ENCODE measurements at regions not wholly inside any gene's neighbourhood (a gene's known extent, or its start where the extent isn't known, plus 50 kb on each side); places are given as distances from the start of the nearest gene placed in this dataset.

DNA sequence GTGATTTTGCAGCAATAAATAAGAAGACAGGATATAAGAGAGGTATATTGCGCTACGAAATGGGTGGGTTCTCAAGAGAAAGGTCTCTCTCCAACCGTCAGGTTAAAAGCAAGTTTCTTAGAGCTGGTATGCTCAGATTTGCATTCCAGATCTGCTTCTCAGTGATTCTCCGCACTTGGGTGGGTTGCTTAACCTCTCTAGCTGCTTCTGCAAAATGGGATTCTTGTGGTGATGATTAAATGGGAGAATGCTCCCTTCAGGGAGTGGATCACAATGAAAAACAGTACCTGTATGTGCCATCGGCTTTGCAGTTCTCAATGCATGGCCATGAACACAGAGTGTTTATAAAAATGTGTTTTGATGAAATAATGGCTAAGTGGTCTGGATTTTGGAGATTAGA lies 477.7 kb downstream of the TNS1 start:
- DNase-seq (ENCODE audit: low read depth), result no peak

DNA sequence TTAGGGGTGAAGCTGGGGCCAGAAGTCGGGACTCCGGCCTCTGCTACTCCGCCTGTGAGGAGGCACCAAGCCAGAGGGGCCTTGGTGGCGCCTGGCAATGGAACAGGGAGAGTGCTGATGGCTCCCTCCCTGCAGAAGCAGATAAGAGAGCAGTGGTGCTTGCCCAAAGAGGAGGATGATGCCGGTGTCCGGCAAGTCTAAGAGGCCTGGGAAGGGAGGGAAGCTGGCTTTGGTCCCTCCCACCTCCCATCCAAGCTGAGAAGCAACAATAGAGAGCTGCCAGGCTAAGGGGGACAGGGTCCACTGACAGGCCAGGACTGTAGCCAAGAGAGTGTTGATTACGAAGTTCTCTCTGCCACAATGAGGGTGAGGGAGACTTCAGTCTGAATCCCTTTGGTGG lies 479.5 kb downstream of the TNS1 start:
- DNase-seq (ENCODE audit: low read depth), result no peak

DNA sequence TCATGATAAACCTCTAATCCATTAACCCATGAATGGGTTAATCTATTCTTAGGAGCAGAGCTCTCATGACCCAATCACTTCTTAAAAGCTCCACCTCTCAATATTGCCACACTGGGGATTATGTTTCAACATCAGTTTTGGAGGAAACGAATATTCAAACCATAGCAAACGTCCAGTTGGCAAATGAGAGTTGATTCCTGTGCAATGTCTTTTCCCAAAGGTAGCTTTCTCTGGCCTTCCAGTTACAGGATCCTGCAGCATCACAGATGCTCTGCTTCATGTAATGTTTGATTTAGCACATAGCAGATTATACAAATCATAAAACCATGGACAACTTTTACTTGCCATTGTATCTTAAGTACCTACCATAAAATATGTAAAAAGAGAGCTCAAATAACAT lies 481.0 kb downstream of the TNS1 start:
- no peak for DNase-seq (ENCODE audit: low read depth)

DNA sequence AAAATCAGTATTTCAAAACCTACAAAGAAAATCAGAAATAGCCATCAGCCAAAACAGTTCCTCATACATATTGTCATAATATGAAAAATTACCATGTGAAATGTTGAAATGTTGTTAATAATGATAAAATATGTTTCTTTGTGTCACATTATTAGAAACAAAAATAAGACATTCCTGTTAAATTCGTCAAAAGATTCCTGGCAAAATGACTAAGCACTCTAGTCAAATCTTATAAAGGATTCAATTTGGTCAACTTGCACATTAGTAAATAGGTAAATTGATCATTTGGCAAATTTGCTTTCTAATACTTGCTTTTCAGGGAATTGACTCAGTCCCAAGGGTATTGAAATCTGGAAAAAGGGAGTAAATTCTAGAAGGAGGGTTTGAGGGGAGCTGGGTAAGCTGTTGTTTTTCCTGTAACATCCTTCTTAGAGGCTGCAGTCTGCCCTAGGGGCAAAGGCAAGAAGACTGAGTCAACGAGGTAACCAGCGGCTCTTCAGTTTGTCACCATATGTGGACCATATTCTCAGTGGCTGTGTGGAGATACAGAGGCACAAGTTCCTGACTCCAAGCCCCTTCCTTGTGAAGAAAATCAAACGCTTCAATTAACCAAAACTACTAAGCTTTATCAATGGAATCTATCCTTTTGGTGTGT lies 482.3 kb downstream of the TNS1 start:
- DNase-seq (ENCODE audit: low read depth), result no peak

DNA sequence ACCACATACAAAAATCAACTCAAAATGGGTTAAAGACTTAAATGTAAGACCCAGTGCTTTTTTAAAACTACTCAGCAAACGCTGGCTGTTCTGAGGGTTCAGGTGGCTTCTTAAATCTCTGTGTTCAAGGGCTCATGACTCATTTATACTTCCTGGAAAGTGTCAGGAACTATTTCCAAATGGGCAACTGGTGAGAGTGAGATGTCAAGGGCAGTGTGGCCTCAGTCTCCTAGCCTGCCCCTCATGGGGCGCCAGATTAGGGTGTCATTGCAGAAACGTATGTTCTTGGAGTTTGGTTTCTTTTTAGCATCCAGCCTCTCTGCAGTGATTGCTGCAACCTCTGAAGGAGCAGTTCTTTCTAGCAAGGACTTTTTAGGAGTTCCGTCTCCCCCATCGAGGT lies 485.4 kb downstream of the TNS1 start:
- no peak for DNase-seq (ENCODE audit: low read depth)

DNA sequence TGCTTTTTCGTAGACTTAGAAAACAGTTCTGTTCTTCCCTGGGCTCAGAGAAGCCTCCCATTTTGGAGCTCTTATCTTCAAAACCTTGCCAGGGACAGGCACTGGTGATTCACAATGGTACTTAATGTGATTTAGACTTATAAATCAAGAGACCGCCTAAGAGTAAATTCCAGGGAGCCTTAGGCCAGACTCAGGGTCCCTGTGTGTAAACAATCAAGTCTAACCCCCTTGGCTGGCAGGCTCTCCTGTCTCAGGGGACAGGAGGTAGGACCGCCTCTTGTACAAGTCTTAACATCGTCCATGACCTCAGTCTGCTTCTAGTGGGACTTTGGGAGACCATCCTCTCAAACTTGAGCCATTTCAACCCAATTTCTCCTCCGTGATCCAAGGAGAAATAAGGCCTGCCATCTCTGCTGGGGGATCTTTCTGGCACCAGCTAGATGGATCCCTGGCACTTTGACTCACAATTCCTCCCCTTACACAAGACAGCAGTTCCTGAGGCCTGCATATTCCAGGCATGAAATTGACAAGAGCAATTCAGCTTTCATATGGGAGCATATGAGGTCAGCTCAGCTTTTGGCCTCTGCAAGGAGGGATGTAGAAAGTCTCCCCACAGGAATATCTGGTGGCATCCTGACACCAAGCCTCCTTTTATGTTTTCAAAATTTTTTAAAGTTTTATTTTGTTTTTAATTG lies 487.0 kb downstream of the TNS1 start:
- no peak for DNase-seq (ENCODE audit: low read depth)

DNA sequence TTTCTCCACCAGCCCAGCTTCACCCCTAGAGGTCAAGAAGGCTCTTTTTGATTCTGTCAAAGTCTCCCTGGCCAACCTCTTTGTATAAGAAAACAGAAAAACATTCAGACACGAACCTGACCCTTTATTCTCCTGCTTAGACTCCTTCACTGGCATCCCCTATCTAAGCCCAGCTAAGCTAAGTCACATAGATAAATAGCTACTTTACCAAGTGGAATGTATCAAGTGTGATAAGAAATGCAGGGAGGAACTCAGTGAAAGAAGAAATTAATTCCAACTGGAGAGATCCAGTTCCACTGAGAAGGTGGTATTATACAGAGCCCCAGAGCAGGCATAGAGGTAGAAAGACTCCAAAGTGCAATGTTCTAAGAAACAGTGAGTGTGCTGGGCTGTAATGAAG lies 489.5 kb downstream of the TNS1 start:
- DNase-seq (ENCODE audit: low read depth), result no peak

DNA sequence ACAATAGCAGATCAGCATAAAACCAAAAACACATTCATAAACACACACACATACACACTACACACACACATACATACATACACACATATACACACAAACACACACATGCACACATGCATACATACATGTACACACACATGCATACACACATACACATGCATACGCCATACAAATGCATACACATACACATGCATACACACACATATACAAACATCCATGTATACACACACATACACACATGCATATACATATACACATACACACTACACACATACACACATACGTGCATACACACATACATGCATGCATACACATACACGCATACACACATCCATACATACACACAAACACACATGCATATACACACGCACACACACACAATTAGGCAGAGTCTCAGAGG lies 490.1 kb downstream of the TNS1 start:
- DNase-seq (ENCODE audit: low read depth), result no peak

DNA sequence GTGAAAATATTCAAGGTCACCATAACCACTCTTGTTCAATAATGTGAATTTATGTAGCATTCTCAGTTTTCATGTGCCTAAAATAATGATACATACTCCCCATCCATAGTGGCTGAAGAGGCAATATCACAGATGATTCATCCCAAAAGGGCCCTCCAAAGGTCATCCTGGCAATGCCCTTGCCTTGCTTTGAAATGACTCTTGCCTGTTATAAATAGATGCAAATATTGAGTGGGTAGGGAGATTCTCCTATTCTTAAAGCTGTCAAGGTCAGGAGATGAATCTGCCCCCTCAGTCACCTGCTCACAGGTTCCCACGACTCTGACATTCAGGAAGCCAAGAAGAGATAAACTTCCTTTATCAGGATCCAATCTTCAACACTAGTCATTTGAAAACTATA lies 490.5 kb downstream of the TNS1 start:
- no peak for DNase-seq (ENCODE audit: low read depth)

DNA sequence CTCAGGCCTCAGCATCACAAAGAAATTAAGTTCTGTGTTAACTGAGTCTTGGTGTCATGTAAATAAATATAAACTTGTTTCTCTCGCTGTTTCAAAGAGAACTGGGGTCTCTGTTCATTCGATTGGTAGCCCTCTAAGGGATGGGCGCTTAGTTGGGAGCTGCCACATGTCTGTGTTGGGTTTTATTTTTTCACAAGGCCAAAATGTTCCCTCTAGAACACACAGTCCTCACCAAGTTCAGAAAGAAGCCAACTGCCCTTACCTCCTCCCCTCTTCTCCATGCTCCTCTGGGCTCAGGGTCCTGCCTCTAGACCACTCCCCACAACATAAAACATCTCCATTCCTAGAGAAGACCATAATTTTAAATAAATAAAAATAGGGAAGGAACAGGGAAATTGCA lies 490.9 kb downstream of the TNS1 start:
- DNase-seq (ENCODE audit: low read depth), result no peak

DNA sequence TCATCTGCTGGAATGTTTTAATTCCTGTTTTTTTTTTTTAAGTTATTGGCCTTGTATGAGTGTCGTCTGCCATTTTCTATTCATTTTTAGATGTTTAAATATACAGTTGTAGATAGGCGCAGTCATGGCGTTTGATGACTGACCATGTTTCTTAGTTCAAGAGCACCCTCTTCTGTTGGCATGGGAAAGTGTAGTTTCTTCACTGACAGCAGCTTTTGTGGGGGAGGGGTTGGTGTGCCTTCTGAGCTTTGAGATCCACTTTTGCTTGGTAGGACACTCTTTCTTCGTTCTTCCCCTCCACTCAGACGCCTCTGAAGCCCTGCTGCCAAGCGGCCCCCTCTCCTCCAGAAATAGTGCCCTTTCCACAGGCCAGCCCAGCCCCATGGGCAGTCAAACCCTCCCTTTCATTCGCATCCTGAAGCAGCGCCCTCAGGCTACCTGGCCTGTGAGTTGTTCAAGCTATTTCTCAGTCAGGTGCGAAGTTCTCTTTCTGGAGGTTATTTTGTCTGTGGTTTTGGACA lies 492.0 kb downstream of the TNS1 start:
- peak; percentile 1 for DNase-seq (ENCODE audit: low read depth)

DNA sequence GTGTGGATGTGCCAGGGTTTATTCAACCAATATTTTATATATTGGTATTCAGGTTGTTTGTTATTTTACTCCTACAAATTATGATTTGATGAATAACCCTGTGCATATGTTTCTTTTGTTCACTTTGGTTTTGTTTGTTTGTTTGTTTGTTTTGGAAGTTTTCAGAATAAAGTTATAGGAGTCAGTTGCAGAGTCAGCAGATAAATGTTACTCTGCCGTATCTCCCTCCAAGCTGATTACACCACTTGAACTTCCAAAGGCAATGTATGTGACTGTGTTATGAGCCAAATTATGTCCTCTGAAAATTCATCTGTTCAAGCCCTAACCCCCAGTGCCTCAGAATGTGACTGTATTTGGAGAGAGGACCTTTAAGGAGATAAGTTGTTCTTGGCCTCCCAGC lies 497.5 kb downstream of the TNS1 start:
- DNase-seq (ENCODE audit: low read depth), result no peak

DNA sequence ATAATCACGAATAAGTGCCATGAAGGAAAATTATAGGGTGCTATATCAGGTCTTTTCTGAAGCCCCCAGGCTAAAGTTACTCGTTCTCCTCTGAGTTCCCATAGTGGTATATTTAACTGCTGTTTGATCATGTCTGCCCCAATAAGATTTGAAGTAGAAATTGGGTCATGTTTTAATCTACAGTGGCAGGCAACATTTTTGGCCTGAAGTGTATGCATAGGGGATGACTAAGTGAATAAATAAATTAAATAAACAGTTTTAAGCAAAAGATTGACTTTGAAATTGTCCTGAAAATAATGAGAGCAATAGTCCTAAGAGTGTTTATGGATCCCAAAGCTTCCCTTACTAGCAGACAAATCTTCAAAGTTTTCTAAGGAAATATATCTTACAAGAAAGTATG lies 500.9 kb downstream of the TNS1 start:
- DNase-seq (ENCODE audit: low read depth), result no peak

DNA sequence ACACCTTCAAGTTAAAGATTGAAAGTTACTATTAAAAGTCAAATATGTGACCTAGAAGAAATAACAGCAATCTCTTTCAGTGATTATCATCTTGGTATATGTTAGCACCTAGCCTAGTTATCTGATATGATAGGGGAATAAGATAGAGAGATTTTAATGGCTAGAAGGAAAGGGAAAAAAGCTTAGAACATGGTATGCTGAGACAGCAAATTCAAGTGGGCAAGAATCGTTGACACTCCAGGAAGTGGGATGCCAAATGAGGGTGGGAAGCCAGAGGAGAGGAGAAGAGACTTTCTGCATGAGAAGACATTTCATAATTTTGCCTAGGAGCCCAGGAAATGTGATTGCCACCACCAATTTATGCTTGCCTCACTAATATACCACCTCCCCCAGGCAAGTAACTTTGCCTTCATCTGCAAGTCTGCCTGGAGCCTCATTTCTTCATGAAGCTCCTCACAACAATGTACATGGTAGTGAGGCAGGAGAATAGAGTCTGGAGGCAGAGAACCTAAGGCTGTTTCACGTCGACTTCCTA lies 504.9 kb downstream of the TNS1 start:
- DNase-seq (ENCODE audit: low read depth), result no peak

DNA sequence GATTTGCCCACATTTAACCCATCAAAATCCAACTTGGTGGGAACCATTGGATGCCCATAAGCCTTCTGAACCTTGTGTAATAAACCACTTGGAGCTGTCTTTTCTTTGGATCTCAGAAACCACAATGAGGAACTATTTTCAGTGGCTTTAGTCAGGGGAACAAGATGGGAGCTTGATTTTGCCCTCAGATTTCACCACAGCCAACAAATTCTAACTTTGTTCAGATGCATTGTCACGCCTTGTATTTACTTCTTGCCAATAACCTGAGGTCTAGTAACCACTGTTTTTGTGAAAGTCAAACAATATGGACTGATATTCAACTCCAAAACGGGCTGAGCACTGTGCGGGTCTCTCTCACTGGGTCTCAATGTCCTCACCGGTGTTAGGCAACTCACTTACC lies 508.2 kb downstream of the TNS1 start:
- DNase-seq (ENCODE audit: low read depth), result no peak

DNA sequence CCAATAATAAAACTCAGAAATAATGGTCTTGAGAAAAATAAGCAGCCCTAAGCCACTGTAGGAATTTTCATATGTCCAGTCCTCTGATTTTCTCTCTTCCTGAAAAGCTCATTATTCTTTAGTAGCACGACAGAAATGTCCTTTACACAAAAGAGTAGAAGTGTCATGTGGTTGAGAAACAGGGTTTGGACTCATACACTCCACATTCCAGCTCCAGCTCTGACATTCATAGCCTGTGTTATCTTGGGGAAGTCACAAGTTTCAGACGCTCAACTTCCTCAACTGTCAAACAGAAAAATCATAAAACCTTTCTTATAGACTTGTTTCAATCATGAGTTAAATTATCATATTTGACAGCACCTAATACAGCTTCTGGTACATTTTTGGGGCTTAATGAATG lies 511.5 kb downstream of the TNS1 start:
- DNase-seq (ENCODE audit: low read depth), result no peak

DNA sequence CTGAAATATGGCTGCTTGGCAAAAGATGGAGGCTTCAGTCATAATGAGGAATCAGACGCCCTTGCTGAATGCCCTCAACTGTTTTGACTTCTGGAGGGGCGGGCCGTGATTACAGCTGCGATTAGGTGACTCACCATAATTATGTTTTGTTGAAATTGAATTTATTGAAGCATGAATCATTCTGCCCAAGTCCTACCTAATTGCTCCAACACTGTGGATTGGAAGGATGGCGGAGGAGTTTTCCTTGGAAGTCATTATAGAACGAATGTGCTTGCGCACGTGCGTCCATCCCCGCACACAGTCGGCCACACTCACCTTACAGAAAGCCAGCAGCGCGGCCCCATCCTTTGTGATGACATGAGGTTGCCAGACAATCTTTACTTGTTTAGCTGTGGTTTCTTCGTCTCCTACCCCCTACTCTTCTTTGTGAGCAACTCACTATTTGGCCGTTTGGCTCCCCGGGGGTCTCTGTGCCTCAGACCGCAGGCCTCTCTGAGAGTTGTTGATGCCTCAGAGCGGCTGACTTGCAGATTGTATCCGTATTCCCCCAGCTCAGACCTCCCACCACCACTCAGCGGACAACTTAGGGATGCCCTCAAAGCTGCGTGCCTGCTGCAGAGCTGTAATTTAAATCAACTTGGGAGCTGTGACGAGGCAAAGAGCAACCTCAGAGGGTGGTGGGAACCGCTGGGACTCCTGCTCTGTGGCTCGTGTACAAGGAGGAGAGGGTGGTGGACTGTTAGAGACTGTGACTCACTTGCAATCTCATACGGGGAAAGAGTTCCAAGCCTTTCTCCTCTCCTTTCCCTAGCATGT lies 513.4 kb downstream of the TNS1 start:
- DNase-seq (ENCODE audit: low read depth), result no peak

DNA sequence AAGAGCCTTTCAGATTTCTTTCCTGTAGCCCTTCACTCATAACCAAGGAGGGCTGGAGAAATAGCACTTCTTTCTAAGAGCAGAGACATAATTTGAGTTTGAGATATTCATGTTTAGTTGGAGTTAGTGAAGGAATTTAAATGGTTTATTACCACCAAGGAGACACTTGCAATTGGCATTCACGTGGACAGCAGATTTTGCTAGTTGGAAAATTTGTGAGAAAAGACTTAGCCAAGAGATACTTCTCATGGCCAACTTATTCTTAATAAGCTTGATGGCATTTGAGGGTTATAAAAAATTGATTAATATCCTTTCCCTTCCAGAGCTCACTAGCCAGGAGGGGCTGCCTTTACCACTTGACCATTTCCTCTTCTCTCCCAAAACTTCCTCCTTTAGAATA lies 518.7 kb downstream of the TNS1 start:
- no peak for DNase-seq (ENCODE audit: low read depth)

DNA sequence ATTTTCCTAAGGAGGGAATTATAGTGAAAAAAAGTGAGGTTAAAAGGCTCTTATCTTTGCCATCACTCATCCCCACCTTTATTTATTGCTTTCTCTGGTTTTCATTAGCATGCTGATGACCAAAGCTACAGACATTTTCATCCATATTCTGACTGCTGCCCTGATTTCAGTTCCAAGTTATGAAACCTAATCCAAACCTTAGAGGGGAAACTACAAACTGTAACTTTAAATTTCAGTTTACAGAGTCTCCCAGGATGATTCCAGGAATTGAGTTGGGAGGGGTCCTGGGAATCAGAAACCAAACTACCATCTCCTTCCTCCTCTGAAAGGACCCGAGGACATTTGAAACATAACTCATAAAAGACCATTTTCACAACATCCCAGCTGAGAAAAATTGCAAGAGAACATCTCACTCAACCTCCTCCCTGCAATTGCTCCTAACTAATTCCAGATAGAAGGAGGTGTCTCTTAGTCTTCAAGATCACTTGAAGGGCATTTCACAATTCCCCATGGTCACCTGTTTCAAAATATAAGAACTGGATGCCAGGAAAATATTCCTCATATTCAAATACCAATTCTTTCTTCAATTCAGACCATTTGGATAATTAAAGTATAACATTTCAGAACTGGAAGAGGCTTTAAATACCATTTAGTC lies 520.6 kb downstream of the TNS1 start:
- no peak for DNase-seq (ENCODE audit: low read depth)

DNA sequence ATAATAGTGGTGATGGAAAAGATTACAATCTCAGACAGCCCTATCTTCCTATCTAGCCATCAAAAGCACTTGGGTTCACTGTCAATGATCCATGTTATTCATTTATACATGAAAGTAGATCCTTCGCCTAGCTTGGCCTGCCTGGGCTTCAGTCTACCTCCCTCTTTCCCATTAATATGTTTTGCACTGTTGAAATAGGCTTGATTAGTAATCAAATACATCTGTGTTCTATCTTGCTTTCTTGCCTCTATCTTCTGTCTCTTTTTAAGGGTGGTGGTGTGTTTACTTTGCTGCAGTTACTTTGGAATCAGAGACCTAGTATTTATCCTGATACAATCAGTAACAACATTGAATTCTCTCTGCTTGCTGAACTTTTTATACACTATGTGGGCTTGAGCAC lies 521.2 kb downstream of the TNS1 start:
- DNase-seq (ENCODE audit: low read depth), result no peak

DNA sequence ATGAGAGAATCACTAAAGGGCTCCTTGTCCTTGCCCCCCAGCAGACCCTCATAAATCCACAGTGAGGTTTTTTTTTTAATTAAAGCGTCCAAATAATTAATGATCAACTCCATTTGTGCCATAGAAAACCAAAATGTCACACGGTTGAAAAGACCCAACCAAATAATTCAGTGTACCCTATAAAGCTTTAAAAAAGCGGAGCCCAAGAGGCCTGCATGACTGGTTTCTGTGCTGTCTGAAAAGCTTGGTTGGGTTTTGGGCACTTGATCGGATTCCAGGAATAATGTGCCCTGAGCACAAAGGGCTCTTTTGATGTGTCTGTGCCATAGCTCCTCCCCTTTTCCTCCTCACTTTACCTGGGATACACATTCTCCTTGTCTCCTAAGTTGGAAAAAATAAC lies 523.2 kb downstream of the TNS1 start:
- DNase-seq (ENCODE audit: low read depth), result no peak

DNA sequence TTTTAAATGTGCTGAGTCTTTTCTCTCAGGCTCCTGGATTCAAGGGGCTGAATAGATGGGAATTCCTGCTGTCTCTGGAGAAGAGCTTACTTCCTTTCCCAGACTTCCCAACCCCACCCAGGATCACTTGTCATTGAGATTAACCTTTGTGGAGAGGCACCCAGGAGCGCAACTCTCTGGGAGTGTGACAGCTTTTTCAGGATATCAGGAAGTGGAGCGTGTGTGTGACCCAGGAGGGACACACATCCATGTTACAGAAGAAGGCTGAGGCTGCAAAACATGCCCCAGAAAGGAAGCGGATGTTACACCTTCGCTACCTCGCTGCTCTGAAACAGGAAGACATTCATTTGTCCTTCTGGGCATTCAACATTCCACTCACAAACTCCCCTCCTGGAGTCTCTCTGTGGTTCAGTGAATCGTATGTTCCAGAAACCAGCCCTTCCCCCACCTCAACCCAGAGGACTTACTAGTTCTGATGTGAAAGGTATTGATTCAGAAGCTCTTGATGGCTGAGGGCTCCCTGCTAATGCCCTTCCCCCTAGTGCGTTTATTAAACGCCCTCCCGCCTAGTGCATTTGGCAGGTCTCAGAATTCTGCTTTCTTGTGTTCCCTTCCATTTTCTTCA lies 523.9 kb downstream of the TNS1 start:
- no peak for DNase-seq (ENCODE audit: low read depth)
